ENCODE measurements at regions not wholly inside any gene's neighbourhood (a gene's known extent, or its start where the extent isn't known, plus 50 kb on each side); places are given as distances from the start of the nearest gene placed in this dataset.

- TF ChIP-seq, protein P1, sequence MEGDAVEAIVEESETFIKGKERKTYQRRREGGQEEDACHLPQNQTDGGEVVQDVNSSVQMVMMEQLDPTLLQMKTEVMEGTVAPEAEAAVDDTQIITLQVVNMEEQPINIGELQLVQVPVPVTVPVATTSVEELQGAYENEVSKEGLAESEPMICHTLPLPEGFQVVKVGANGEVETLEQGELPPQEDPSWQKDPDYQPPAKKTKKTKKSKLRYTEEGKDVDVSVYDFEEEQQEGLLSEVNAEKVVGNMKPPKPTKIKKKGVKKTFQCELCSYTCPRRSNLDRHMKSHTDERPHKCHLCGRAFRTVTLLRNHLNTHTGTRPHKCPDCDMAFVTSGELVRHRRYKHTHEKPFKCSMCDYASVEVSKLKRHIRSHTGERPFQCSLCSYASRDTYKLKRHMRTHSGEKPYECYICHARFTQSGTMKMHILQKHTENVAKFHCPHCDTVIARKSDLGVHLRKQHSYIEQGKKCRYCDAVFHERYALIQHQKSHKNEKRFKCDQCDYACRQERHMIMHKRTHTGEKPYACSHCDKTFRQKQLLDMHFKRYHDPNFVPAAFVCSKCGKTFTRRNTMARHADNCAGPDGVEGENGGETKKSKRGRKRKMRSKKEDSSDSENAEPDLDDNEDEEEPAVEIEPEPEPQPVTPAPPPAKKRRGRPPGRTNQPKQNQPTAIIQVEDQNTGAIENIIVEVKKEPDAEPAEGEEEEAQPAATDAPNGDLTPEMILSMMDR (IDR thresholded peaks at IDR 0.05): no peak
- TF ChIP-seq POLR2AphosphoS5 (IDR thresholded peaks at IDR 0.05; ENCODE audit: insufficient read depth in 1 of 2, low read depth in 1 of 2) (no peak), POLR2A (IDR thresholded peaks at IDR 0.05) (no peak)
Measured at GRCh38 chr10:7000061-7000460, 410.8 kb downstream of the SFMBT2 start.

Data from vagina (tissue), 2 donors.